Liver (tissue), 3 donors: ENCODE measurements at regions not wholly inside any gene's neighbourhood (a gene's known extent, or its start where the extent isn't known, plus 50 kb on each side); places are given as distances from the start of the nearest gene placed in this dataset.

Experiments used
- ATF3 ChIP-seq: IDR thresholded peaks from 2 replicates; pipeline ENCODE4 v1.6.1; 2016; ENCODE audit warnings: antibody characterized with exemption
- CTCF ChIP-seq: fragments of 150-350 bp; IDR thresholded peaks from 2 replicates; pipeline ENCODE4 v1.5.1; 2017; ENCODE audit warnings: improper control_type of control experiment, low read depth, low read length; ENCODE audit not compliant: missing input control
- HNF4G ChIP-seq: IDR thresholded peaks from 2 replicates; pipeline ENCODE4 v1.6.1; 2016; ENCODE audit warnings: antibody characterized with exemption
- JUND ChIP-seq, 2 donors: IDR thresholded peaks; 2 replicates each; pipeline ENCODE4 v1.6.1; 2016; ENCODE audit warnings: antibody characterized with exemption in 2 of 2
- MAX ChIP-seq: IDR thresholded peaks from 2 replicates; pipeline ENCODE4 v1.6.1; 2016; ENCODE audit warnings: antibody characterized with exemption
- RAD21 ChIP-seq, 2 donors: IDR thresholded peaks; 2 replicates each; pipeline ENCODE4 v1.6.1; 2016; ENCODE audit warnings: antibody characterized with exemption in 2 of 2, mild to moderate bottlenecking in 2 of 2
- REST ChIP-seq: IDR thresholded peaks from 2 replicates; pipeline ENCODE4 v1.6.1; 2016; ENCODE audit warnings: antibody characterized with exemption, mild to moderate bottlenecking
- RXRA ChIP-seq, 2 donors: IDR thresholded peaks; 2 replicates each; pipeline ENCODE4 v1.6.1; 2017 to 2018; ENCODE audit warnings: antibody characterized with exemption in 2 of 2, mild to moderate bottlenecking in 1 of 2
- TAF1 ChIP-seq: conservative IDR thresholded peaks from 2 replicates; pipeline ENCODE4 v1.6.1; 2016; ENCODE audit warnings: antibody characterized with exemption, mild to moderate bottlenecking
- YY1 ChIP-seq: IDR thresholded peaks from 2 replicates; pipeline ENCODE4 v1.6.1; 2016; ENCODE audit warnings: antibody characterized with exemption, mild to moderate bottlenecking
- ZBTB33 ChIP-seq: IDR thresholded peaks from 2 replicates; pipeline ENCODE4 v1.6.1; 2016; ENCODE audit warnings: antibody characterized with exemption
- donor health status: healthy.
- donor health status: healthy.

GRCh38 chr9:17926246-17926645 is 347.4 kb downstream of the SH3GL2 start:
- no peak for TF ChIP-seq REST
- no peak for TF ChIP-seq TAF1
- TF ChIP-seq CTCF, result no peak
- no peak for TF ChIP-seq MAX
- no peak for TF ChIP-seq ZBTB33
- TF ChIP-seq HNF4G, result no peak
- no peak for TF ChIP-seq ATF3
- TF ChIP-seq JUND (IDR thresholded peaks at IDR 0.05), result no peak
- TF ChIP-seq YY1, result no peak
- no peak for TF ChIP-seq RAD21 (IDR thresholded peaks at IDR 0.05)
- TF ChIP-seq RXRA (IDR thresholded peaks at IDR 0.05), result no peak
